ENCODE measurements at regions not wholly inside any gene's neighbourhood (a gene's known extent, or its start where the extent isn't known, plus 50 kb on each side); places are given as distances from the start of the nearest gene placed in this dataset.
"Not testable (repeated sequence)": the region's sequence is repeated elsewhere in the genome, so short reads cannot be mapped to it uniquely, and the experiment has no call there.

DNA sequence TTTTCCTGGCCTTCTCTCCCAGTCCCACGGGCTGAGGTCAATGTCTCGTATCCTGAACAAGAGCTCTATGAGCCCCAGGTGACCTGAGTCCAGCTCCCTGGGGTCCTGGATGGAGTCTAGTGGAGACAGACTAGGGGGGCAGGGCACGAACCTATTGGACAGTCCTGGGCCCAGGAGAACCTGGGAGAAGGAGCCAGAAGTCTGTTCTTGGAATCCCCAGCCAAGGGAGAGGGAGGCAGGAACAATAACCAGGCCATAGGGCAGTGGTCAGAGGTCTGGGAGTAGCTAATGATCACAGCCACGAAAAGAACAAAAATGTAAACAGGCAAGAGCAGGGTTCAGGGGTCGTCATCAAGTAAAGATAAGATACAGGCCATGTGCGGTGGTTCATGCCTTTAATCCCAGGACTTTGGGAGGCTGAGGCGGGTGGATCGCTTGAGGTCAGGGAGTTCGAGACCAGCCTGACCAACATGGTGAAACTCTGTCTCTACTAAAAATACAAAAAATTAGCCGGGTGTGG is 60.8 kb downstream of the COPRS start:
- DNase-seq: no peak

DNA sequence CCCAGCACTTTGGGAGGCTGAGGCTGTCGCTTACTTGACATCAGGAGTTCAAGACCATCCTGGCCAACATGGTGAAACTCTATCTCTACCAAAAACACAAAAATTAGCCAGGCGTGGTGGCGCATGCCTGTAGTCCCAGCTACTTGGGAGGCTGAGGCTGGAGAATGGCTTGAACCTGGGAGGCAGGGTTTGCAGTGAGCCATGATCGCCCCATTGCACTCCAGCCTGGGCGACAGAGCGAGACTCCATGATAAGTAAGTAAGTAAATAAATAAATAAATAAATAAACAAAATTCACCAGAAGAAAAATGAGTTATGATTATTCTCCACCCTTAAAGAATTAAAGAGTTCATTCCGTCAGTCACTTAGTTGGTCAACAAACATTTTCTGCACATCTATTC is 63.1 kb downstream of the COPRS start:
- not testable (repeated sequence) for DNase-seq

DNA sequence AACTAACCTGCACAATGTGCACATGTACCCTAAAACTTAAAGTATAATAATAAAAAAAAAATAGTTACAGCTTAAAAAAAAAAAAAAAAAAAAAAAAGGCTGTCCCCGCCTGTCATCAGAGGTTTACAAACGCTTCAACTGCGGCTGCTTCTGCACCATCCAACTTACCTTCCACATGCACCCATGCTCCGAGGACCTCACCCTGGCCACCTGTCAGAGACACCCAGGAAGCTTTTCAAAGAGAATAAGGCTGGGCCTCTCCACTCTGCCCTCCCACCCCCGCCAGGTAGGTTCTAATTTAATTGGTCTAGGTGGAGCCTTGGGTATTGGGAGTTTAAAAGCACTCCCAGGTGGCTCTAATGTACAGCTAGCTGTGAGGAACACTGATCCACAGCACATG is 64.9 kb downstream of the COPRS start:
- DNase-seq: no peak

DNA sequence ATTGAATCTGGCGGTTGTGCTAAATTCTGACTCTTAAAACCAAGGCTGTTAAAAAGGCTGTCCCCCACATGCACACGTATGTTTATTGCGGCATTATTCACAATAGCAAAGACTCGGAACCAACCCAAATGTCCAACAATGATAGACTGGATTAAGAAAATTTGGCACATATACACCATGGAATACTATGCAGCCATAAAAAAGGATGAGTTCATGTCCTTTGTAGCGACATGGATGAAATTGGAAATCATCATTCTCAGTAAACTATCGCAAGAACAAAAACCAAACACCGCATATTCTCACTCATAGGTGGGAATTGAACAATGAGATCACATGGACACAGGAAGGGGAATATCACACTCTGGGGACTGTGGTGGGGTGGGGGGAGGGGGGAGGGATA is 65.4 kb downstream of the COPRS start:
- DNase-seq: not testable (repeated sequence)

DNA sequence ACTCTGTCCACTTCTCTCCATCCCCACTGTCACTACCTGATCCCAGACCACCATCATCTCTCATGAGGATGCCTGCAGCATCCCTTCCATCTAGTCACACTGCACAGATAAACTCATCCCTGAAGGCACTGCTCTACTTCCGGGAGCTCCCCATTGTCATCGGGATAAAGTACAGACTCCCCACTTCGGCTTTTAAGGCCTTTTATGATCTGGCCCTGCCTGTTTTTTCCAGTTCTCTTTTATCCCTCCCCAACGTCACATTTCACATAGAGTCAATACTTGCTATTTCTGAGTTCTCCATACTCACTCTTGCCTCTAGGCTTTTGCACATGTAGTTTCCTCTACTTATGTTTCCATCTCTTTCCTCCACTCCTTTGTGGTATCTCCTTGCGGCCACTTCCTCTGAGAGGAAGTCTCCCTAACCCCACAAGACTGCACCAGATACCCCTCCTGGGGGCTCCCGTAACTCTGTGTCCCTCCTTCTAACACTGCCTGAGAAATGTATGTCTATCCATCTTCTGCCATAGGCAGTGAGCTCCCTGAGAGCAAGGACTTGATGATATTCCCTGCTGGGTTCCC is 66.9 kb downstream of the COPRS start:
- no peak for DNase-seq

DNA sequence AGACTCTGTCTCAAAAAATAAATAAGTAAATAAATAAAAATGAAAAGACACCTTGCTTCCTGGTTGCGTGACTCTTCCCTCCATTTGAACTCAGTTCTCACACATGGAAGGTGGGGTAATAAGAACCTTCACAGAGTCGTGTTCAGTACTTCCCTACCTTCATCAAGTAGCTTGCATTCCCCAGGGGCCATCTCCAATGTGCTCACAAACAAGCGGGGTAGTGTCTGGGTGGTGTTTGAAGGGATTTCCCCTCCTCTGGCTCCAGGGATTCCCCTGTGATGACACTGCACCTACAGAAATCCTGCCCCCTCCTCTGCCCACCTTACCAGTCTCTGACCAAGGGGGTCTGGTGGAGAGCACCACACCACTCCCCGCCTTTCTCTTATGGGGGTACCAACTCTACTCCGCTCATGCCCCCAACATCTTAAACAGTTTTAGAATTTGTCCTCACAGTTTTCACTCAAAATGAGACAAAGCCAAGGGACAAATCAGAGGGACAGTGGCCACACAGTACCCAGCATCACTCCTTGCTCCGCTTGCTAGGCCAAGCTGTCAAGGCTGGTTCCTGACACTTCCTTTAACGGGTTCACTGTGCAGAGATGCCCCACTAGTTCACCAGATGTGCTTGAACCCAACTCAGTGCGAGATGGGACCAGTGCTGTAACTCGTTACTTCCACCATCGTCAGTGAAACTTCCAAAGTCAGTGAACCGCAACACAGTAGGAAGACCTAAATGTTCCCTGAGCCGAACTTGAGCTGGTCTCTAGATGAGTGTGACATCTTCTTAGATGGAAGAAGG is 69.1 kb downstream of the COPRS start:
- DNase-seq: no peak

DNA sequence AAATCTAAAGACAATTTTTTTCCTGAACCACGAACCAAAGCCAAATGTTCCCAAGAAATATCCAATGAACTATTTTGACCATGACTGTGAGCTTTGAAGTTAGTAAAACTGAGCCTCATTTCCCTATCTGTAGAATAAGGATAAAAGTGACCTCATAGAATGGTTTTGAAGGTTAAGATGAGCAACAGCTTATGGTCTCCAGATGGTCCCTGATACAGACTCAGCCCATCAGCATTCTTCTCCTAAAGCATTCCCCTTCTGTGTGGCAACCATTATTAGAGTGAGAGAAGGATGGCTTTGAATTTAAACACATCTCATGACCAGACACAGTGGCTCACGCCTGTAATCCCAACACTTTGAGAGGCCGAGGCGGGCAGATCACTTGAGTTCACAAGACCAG is 70.1 kb downstream of the COPRS start:
- peak; percentile 71 for DNase-seq

DNA sequence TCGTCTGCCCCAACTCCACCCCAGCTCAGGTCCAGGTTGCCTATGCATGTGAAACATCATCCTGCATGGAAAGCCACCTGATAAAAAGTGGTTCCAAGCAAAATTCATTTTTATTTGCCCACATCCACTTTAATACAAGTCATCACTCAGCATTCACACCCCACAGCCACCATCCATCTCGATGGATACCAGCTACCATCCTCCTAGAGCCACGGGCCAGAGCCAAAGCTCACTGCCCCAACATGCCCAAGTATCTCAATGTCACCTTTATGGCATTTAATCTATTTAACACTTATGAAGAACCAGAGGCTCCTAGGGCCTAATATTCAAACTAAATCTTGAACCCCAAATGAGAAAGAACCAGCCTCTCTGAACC is 70.5 kb downstream of the COPRS start:
- no peak for DNase-seq

DNA sequence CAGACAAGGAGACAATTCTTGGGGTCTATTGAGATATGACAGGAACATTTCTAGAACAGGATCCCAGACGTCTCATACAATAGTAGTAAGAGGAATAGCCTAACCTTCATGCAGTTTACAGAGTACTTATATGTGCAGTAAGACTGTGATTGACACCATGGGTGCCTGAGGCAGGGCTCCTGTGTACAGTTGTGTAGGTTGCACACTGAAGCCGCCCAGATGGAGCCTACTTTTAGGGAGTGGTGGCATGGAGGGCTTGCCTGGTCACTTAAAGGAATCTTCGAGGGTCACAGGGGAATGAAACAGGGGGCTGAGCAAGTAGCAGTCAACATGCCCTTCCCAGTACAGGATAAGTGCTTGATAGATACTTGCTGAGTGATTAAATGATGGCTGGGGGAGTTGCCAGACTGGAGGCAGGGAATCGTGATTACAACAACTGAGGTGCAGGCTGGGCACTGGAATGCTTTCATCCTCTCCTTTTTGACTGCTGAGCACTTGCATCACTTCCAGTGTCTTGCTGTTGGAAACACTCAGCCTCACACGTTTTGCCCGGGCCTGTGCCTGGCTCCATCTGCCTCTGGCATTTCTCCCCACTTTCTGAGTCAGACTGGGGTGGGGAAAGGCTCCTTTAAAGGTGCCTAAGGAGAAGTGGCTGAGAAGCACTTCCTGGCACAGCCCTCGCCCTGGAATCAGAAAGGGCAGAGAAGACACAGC is 71.0 kb downstream of the COPRS start:
- DNase-seq: peak; percentile 97

DNA sequence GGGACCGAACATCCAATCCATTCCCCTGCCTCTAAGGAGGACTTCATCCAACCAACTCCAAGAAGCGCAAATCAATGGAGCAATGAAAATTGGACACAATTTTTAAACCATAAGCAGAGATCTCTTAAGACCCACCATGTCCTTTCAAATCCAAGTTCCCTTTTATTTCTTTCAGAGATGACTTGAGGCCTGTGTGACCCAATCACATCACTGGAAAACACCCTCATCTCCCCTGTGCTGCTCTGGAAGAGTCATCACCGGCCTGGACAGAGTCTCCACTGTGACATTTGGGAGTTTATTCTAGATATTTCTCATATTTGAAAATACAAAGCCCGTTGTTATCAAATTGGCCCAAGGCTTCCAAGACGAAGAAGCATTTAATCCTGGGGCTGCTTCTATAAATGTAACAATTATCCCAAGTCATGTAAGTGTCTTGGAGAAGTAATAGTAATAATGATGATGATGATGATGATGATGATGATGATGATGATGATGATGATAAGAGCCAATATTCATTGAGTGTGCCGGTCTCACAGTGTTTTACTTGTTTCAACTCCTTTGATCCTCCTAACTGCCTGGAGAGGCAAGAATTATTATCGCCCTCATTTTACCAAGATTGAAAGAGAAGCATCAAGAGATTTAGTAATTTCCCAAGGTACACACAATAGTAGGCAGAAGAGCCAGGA is 72.1 kb downstream of the COPRS start:
- DNase-seq: no peak

DNA sequence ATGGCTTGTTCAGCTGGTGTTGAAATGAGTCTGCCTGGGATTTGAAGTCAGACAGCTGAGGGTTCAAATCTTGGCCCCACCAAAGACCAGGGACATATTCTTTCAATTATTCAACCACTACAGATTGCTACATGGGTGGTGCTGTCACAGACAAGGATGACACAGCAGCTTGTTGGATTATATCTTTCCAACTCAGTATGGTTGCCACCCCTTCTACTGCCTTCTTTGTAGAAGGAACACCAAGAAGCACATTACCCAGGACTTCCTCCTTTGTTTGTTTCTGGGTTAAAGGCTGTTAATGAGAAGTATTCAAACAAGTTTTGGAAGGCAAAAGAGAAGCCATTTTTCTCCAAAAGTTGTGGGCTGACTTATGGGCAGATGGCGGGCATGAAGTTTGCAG is 78.6 kb downstream of the COPRS start:
- no peak for DNase-seq

DNA sequence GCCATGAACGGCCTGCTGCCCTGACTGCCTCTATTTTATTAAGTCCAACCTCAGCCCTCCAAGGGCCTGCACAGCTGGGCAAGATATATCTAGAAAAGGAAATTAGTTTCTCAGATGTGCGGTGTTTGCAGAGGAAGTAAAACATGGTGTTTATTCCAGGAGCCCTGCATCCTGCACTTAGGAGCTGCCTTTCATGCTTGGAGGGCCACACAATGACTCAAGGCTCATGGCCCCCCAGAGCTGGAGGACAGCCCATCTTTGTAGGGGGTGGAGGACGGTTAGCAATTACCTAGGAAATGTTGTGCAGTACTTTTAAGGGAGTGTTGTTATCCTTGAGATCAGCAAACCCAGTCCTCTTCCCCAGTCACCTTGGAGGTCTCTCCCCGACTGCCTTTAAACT is 80.5 kb downstream of the COPRS start:
- DNase-seq: no peak

DNA sequence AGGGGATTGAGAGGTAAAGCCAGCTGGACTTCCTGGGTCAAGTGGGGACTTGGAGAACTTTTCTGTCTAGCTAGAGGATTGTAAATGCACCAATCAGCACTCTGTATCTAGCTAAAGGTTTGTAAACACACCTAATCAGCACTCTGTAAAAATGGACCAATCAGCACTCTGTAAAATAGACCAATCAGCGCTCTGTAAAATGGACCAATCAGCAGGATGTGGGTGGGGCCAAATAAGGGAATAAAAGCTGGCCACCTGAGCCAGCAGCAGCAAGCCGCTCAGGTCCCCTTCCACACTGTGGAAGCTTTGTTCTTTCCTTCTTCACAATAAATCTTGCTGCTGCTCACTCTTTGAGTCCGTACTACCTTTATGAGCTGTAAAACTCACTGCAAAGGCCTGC is 87.7 kb downstream of the COPRS start:
- DNase-seq: not testable (repeated sequence)

DNA sequence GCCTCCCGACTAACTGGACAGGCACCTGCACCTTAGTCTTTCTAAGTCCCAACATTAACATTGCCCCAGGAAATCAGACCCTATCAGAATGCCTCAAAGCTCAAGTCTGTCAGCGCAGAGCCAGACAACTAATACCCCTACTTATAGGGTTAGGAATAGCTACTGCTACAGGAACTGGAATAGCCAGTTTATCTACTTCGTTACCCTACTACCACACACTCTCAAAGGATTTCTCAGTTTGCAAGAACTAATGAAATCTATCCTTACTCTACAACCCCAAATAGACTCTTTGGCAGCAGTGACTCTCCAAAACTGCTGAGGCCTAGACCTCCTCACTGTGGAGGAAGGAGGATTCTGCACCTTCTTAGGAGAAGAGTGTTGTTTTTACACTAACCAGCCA is 88.5 kb downstream of the COPRS start:
- DNase-seq: not testable (repeated sequence)

DNA sequence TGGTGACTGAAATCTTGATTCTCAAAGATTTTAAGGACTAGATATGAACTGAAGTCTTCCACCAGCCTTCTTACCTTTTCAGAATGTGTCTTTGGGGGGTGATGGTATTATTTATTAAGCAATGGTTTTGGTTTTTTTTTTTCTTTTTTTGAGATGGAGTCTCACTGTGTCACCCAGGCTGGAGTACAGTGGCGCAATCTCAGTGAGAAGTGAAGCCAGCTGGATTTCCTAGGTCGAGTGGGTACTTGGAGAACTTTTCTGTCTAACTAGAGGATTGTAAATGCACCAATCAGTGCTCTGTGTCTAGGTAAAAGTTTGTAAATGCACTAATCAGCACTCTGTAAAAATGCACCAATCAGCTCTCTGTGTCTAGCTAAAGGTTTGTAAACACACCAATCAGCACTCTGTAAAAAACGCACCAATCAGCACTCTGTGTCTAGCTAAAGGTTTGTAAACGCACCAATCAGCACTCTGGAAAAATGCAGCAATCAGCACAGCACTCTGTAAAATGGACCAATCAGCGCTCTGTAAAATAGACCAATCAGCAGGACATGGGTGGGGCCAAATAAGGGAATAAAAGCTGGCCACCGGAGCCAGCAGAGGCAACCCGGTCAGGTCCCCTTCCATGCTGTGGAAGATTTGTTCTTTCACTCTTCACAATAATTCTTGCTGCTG is 97.1 kb downstream of the COPRS start:
- DNase-seq: not testable (repeated sequence)

DNA sequence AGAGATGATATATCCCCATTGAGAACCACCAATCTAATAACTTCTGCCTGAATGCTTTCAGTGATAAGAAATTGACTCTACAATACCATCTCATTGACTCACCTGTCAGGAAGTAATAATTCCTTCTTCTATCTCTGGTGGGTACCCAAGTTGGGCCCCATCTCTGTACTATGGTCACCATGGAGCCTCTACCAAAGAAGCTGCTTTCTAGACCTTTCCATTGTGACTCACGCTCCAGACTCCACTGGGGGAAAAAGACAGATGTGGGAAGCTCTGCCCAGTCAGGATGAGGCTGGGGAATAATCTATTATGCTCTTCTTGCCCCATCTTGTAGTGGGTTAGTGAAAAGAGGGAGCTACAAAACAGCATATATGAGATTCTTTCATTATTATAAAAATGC is 100.4 kb downstream of the COPRS start:
- no peak for DNase-seq

DNA sequence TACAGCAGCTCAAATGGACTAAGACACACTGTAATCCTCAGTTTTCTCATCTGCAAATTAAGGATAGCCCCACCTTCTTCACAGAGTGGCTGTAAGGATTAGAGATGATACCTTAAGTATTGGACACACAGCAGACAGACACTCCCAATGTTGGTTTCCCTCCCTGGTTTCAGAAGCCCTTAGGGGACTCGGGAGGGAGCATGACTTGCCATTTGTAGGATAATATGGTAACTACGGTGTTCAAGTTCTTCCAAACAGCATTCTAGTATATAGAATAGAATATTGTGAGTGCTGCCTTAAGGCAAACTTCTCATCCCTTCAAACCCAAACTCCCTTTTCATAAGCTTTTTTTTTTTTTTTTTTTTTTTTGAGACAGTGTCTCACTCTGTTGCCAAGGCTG is 101.9 kb downstream of the COPRS start:
- DNase-seq: no peak

DNA sequence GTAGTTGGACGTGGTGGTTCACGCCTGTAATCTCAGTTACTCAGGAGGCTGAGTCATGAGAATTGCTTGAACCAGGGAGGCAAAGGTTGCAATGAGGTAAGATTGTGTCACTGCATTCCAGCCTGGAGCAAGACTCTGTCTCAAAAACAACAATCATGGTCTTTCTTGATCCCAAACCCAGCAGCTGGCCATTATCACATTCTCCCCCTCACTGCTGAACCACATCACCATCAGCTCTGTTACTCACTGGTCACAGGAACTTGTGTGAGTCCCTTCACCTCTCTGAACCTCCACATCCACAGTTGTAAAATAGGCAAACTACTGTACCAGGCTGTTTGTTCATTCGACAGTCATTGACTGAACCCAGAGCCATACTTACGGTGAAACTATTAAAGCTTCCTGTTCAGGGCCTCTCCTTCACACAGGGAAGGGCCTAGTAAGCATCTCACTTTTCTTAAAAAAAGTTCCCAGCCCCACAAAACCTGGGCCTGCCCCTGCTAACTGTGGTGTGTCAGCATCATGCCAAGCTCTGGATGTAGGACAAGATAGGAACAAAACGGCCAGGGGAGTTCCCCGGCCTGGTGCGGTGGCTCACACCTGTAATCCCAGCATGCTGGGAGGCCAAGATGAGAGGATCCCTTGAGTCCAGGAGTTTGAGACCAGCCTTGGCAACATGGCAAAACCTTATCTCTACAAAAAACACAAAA is 104.7 kb downstream of the COPRS start:
- peak; percentile 97 for DNase-seq

DNA sequence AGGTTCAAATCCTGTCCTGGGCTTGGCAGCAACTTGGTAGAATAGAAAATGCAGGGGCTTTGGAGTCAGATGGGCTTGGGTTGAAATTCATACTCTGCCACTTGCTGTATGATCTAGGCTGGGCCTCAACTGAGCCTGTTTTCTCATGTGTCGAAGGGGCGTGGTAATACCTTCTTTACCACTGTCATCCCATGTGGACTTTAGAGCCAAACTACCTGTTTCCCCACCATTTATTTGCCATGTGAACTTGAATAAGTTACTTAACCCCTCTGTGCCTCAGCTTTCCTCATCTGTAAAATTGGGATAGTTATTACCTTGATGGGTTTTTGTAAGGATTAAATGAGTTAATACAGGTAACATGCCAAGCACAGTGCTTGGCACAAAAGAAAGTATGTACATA is 106.0 kb downstream of the COPRS start:
- DNase-seq: no peak

DNA sequence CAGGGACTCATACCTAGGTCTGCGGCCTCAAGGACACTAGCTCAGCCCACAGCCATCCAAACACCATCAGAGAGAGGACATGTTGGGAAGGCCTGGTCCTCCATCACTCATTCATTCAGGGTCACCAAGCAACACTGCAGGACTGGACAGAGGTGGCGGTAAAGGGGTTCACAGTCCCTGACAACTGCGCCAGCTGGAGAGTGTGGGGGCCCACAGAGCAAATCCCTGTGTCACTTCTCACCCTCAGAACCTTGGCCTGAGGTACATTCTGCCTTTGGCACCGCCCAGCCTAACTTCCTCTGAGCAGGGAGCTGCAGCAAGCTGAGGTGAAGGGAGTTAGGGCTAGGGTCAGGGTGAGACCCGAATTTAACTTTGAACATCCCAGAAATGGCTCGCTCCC is 106.5 kb downstream of the COPRS start:
- DNase-seq: no peak

DNA sequence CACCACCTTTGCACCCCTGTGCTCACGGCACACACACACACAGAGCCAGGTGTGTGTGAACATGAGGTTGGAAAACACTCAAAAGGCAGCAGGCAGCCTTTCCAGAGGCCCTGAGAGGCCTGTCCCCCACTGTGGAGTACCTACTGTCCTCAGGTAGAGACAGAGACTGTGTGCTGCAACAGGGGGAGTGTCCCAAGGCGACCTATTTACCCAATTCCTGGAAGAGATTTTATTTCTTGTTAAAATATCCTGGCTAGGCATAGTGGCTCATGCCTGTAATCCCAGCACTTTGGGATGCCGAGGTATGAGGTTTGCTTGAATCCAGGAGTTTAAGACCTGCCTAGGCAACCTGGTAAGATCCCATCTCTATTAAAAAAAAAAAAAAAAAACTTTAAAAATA is 108.5 kb downstream of the COPRS start:
- no peak for DNase-seq

DNA sequence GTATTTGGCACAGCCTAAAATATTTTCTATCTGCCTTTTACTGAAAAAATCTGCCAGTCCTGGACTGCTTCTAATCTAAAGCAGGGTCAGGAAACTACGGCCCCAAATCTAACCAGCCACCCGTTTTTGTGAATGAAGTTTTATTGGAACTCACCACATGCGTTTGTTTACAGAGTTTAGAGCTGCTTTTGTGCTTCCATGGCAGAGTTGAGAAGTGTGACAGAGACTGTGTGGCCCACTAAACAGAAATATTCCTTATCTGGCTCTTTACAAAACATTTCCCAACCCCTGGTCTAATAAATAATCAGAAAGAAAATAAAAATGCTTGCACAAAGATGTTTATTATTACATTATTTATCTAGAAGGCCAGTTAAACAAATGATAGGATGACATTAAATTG is 110.2 kb downstream of the COPRS start:
- no peak for DNase-seq

Data from EL (cell line).